ENCODE measurements at regions not wholly inside any gene's neighbourhood (a gene's known extent, or its start where the extent isn't known, plus 50 kb on each side); places are given as distances from the start of the nearest gene placed in this dataset.

DNA sequence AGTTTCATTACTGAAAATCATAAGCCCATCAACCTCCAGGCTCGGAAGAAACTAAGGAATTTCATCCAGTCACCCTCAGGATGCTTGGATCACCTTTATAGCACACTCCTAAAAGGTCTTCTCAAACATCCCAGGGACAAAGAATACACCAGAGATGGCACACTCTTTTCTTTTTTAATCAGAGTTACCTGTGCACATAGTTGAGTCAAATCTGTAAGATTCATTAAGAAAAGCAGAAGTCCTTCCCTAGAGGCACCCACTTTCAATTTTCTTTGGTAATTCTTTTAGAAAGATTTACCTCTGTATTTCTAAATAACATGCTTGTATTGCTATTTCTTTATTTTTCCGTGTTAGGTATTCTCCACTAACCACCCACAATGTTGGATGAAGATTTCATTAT is 50.6 kb upstream of the IL6 start:
- no peak for DNase-seq

DNA sequence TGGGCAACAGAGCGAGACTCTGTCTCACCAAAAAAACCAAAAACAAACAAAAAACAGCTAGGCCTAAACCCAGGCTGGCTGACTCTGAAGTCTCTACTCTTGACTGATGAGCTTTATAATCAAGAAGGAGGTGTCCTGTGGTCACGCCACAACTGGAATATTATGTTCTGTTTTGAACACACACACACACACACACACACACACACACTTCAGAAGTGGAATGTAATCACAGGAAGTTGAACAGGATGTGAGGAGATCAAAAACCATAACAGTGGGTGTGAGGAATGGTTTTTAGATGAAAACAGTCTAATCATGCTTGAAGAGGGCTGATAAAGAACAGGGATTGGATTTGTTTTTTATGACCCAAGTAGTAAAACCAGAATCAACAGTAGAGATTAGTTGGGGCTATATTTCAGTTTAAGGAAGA is 51.1 kb upstream of the IL6 start:
- DNase-seq: no peak

DNA sequence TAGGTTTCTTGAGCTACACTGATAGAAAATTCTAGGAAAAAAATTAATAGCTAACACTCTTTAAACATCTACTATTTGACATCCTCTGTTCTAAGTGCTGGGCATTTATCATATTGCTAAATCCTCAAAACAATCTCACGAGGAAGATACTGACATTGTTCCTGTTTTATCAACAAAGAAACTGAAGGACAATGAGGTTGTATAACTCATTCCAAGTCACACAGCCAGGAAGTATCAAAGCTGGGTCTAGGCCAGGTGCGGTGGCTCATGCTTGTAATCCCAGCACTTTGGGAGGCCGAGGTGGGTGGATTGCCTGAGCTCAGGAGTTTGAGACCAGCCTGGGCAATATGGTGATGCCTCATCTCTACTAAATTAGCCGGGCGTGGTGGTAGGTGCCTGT is 51.6 kb upstream of the IL6 start:
- DNase-seq: no peak

DNA sequence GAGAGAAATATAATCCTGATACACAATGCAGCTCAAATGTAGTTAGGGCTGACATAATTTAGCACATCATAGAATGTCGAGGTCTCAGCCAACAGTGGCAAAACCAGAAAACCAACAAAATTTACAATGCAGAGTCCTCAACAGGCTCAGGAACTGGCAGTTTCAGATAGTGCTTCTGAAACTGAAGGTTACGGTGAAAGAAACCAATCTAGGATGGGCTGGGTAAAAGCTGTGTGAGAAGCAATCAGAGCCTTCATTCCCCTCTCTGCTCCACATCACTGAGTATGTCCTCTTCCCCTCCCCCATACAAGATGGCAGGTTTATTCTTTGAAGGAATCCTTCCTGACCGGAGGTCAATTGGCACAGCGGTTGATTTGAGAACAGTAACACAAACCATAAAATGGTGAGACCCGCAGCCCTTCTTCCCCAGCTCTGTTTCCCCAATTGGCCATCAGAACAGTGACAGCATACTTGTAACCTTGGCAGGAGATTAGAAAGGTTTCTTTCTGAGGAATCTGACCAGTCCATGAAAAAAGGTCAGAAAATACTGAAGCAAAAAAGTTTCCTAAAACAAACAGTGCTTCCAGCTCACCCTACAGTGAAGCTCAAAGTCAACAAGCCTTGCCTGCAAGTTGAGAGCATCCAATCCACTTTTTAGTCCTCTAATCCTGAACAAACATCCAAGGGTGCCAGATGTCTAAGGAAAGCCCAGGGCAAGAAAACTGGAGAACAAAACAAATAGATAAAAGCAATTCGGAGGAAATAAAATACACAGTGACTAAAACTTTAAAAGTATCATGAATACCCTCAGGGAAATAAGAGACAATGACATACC is 53.9 kb upstream of the IL6 start:
- no peak for DNase-seq

DNA sequence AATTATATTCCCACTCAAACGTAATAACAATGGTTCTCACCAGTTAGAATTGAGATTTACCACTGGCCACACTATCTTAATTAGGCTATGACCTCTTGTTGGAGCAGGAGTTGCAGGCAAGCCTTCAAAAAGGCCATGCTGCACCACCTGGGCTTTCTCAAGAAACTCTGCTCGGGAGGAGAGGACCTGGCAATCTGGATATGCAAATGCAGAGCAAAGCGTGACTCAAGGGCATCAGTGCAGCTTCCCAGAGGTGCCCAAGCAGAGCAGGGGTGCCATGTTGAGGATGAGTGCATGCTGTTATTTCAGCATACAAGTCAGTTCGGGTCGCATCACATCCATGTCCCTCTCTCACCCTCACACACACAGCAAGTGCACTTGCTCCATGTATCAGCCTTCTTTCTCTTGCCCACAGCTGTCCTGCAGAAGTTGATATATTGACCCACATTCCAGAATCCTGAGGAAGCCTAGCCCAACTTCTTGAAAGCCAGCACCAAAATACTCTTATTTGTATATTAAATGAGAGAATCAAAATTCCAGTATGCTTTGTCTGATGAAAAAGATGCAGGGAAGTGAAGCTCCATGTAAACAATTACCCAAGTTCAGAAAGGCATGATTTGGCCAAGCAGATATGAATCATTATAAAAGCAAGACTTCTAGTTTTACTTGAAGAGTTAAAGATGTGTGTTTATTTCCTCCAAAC is 55.7 kb upstream of the IL6 start:
- DNase-seq: no peak

DNA sequence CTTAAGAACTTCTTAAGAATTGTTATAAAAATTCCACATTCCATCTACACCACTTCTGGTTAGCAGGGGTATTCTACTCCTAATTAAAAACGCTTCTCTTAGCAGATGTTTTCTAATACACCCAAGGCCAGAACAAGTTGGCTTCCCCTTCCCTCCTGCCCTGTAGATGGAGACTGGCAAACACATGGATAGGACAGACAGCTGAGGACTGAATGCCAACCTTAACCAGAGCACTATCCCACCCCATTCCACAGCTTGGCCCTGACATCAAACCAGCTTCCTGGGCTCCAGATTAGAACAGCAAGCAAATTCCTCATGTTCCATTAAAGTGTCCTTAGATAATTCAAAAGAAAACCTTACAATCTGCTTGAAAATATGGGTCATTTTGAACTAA is 56.6 kb upstream of the IL6 start:
- DNase-seq: no peak

DNA sequence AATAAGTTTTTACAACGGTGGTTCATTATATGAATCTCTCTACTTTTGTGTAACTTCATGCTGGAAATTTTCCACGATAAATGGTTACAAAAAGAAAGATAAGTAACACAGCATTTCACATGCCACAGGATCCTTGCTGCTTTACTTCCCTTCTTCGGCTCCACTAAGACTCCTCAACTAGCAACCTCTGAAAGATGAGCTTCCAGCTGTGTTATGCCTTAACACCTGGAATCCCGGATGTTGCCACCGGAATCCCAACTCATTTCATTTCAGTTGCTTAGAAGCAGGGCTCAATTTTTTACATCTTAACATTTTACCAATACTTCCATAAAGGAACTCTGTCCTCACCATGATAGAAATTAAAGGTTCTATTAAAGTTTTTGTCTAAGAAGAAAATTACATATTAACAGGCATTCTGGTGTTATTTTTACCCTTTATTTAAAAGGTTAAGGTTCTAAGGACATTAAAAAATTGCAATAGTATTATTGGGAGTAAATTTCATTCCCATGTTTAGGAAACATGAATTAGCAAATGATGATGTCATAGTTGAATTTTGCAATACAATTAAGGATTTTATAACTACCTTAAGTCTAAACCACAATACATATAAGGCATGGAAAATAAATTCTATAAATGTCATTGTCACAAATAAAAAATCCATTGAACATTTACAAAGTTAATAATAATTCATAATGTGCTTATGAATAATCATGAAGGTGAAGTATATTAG is 57.1 kb upstream of the IL6 start:
- DNase-seq: no peak

DNA sequence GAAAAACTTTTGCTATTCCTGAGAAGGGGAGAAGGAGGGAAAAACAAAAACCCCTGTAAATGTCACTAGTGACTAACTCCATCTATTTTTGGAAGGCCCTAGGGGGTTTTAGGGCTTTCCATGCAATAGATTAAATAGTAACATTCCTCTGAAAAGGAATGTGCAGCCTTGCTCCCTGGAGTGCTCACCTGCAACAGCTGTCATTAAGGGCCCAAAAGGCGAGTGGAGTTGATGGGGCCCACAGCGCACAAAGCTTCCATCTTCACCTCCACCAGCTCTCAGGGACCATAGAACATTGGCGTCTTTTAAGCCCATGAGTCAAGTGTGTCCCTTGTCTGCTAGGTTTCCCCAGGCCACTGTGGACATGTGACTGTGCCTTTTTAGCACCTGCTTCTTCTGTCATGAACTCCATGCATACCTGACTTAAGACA is 58.0 kb upstream of the IL6 start:
- no peak for DNase-seq

DNA sequence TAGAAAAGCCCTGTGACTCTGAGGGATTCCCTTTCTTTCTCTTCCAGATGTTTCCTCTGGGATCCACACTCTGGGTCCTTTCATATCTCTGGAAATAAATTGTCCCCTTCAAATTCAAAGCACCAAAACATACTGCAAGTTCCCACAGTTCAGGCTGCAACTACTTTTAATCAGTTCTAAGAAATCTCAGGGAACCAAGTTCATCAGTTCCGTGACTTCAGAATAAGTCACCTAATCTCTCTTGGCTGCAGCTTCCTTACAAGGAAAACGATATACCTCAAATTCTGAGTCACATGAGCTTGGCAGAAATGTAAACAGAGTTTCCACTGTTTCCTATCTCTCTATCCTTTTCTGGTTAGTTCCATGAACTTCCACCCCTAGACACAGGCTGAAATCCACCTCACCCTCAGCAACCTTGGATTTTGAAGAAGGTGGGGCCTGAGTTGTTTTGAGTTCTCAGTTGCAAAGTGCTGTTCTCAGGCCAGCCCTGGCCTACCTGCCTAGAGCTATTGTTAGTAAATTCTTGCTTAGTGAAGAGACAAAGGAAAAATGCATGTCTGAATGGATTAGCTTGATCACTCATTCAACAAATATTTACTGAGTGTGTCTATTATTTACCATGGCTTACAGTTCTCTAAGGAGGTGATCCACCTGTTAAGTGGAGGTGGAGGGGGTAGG is 59.3 kb upstream of the IL6 start:
- peak in 1 of 2 experiments; percentile 55 for DNase-seq

DNA sequence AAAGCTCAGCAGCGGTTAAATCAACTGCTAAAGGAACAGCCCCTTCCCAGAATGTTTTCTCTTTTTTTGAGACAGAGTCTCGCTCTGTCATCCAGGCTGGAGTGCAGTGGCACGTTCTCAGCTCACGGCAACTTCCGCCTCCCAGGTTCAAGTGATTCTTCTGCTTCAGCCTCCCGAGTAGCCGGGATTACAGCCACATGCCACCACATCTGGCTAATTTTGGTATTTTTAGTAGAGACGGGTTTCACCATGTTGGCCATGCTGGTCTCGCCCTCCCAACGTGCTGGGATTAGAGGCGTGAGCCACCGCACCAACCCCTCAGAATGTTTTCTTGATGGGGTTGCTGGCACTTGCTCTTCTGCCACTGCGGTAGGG is 59.8 kb upstream of the IL6 start:
- DNase-seq: no peak

DNA sequence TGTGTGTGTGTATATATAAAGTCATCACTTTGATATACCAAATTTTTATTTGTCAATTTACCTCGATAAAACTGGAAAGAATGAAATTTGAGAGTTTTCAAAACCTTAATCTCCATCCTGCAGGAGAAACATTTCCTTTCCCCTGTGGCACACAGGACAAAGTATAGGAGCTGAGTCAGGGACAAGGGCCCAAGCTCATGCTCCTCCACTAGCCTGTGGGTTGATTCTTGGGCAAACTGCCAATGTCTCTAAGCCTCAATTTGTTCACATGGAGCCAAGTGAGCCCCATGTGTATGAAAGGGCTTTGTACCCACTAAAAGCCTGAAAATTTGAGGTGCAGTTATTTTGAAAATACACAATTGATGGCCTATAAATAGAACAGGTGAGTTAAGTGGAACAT is 60.3 kb upstream of the IL6 start:
- DNase-seq: no peak

DNA sequence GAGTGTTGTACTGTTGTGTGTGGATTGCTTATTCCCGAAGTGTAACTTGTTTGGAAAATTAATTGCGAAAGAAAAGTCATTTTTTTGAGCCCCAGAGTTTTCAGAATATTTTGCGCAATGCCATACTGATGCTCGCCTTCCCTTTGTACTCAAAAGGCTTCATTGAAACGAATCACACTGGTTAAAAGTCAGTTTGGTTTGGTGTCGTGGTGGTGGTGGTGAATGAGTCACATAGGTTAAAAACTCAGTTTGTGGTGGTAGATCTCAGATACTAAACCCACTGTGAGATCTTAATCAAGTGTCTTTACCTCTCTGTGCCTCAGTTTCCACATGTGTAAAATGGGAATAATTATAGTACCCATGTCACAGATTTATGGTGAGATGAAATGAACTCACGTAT is 61.1 kb upstream of the IL6 start:
- no peak for DNase-seq

DNA sequence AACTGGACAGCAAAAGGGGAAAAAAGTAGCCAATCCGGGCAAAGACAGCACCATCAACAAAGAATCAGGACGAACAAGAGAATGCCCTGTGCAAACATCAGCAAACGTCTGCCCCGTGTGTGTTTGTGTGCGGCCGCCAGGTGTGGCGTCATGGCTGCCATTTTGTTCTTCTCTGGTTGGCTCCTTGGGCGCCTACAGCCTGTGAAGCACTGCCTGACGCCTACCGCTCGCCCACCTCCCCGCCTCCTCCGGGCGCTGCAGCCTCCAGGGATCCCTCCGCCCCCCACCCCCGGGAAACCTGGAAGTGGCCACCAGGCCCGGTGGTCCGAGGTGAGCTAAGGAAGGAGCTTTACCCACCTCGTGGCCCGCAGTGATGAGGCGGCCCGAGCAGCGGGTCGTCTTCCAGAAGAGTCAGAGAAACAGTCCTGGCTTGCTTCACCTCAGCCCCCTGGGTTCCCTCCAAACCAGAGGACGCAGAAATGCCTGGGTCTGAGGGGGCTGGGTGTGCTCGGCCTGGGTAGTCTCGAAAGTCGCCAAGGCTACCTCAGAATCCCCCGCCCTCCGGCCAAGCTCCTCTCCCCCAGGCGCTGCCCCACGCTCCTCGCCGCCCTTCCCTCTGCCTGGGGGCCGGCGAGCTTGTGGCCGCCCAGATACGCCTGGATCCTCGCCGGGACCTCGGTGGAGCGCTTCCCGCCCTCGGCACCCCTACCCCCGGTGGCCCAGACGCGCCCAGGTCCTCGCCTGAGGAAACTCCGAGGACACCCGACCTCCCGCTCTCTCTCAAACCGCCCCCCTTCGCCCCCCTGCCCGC is 61.8 kb upstream of the IL6 start:
- DNase-seq: no peak

DNA sequence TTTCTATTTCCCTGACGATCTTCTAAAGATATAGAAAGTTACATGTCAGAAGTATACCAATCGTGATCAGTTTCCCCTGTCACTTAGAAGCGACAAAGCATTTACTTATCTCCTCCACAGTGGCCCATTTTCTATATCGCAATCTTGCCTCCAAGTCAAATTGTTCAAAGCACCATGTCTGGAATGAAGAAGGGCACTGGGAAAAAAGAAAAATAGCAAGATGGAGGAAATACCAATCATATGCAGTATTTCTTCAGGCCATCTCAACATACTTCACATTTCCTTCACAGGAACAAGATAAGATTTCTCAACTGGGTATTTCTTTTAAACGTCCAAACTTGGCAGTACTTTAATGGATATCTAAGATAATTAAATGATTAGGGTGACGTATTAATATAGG is 63.3 kb upstream of the IL6 start:
- no peak for DNase-seq

DNA sequence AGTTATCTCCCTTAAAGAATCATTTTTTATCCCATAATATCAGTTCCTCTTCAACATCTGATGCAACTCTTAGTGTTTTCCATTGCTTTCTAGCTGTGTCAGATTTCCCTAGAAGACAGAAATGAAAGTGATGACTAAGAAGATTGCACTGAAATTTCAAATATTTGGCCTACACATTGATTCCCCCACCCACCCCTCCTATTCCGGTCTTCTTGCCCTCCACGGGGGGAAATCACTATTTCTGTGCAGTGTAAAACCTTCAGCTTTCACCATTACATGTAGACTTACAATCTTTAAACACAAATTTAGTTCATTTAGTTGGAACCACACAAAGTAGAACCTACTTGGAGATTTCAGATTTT is 63.7 kb upstream of the IL6 start:
- DNase-seq: no peak

DNA sequence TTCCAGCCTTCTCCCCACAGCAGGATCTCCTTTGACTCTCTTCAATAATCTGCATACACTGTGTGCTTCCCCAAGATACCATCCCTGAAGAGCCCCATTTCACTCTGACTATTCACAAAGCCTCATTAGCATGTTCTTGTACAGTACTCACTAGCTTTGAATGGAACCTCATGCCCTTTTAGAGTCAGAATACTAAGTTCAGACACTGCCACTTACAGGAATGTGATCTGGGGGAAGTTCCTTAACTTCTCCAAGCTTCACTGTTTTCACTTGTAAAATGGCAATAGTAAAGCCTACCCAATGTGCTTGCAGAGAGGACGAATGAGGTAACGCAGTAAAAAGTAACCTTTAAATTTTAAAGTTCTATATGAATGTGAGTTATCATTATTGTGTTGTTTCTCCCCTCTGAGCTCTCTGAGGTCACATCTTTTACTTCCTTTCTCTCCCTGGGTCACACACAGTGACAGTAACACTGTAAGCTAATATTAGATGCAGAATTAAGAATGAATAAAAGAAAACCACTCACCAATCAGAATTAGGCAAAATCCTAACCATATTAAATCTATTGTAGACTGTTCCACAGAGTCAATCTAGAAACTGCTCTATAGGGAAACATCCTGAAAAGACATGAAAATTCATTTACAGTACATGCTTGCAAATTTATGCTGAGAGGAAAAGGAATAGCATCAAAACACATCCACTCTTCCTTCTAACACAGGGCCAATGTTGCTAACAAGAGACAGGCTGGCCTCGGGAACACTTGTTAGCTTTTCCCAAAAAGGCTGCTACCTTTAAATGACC is 64.2 kb upstream of the IL6 start:
- DNase-seq: no peak

DNA sequence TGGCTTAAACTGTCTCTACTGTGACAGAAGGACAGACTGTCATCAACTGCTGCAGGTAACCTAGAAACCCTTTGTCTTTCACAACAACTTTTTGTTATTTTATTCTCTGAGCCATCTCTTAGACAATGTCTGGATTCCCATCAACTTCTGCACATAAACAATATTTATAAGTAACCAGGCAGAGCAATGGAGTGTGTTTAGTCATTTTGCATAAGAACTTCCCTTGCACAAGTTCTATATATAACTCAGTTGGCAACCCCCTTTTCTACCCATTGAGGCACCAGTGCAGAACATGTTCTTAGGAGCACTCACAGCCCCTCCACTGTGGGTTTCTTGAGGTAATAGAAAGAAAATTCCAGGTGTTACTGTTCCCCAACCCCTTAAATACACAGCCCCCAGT is 65.0 kb upstream of the IL6 start:
- DNase-seq: no peak

DNA sequence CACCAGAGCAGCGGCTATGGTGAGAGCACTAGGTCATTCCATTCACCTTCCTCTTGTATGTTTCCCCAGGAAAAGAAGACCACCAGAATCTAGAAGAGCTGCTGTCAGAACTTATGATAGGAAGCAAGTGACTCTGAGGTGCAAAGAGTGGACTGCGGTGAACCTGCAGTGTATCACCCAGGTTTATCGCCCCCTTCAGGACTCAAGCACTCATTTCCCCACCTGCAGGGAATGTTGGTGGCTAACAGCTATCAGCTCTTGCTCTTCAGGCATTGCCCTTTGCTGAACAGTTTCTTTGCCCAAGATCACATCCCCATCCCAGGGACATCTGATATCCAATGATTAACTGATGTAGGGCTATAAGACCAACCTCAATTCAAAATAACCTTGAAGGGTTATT is 66.3 kb upstream of the IL6 start:
- no peak for DNase-seq

DNA sequence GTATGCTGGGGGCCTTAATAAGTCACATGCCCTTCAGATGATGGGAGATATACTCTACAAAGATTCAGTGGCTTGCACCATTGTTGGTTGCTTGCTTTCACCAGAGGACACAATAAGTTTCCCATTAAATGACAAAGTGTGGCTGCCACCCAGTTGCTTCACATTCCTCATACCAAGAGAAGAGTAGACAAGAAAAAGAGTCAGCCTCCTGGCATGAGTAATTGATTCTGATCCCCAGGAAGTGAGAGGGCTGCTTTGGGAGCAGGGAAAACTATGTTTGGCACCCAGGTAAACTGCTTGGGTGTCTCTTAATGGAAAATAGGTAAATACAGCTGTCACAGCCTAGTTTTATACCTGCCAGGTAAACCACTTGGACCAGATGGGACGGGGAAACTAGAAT is 66.7 kb upstream of the IL6 start:
- DNase-seq: no peak

DNA sequence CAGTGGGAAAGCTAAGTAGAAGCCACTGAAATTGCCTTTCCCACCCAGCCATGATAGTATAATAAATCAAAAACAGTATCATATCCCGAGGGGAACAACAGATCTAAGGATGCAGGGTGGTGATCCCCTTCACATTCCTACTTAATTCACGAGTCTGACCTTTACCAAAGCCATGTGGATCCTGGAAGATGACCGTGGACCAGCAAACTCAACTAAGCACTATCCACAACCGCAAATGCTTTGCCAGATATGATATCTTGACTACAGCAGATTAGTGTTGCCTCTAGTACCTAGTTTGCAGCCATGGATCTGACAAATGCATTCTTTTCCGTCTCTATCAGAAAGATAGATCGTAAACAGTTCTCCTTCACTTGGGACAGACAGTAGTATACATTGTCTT is 67.3 kb upstream of the IL6 start:
- no peak for DNase-seq

DNA sequence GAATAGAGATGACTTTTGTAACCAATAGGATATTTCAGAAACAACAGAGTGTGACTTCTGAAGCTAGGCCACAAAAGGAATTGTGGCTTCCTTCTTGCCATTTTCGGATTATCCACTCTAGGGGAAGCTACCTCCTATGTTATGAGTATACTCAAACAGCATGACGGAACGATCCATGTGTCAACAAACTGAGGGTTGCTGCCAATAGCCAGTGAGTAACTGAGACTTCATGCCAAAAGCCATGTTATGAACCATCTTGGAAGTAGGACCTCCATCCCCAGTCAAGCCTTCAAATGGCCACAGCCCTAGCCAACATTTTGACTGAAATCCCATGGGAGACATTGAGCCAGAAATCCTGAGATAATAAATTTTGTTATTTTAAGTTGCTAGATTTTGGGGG is 69.0 kb upstream of the IL6 start:
- DNase-seq: no peak

DNA sequence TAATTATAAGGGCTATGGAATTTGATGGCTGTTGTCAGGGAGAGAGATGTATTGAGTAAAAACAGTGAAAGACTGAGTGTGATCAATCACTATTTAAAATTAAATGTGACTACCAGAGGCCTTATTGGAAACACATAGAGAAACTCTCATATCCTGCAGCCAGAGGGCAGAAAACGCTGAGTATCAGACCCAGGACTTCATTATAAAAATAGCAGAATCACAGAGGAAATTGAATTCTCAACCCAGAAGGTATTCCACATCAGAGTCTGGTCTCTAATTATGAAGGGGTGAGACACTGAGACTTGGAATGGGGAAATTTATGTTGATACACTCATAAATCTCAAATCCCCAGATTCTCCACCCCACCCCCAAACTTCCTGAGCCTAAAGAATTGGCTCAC is 69.5 kb upstream of the IL6 start:
- DNase-seq: no peak
